HG03045 (cell line): ENCODE measurements at regions not wholly inside any gene's neighbourhood (a gene's known extent, or its start where the extent isn't known, plus 50 kb on each side); places are given as distances from the start of the nearest gene placed in this dataset.

Experiments used
- ATAC-seq: cut with Tn5 transposase; IDR thresholded peaks from one replicate; pipeline ENCODE4 v1.9.1; 2021; ENCODE audit warnings: mild to moderate bottlenecking, moderate library complexity; ENCODE audit not compliant: unreplicated experiment

GRCh38 chr12:92438641-92439419 lies 264.0 kb upstream of the PLEKHG7 start:
- ATAC-seq: no peak

GRCh38 chr12:92437452-92437851 lies 265.3 kb upstream of the PLEKHG7 start:
- ATAC-seq: no peak

GRCh38 chr12:92436856-92437255 lies 265.9 kb upstream of the PLEKHG7 start:
- no peak for ATAC-seq

GRCh38 chr12:92434607-92435025 lies 268.2 kb upstream of the PLEKHG7 start:
- no peak for ATAC-seq

- peak; percentile 79 for ATAC-seq
These were observed 269.9 kb upstream of the PLEKHG7 start for GRCh38 chr12:92432724-92433441.

GRCh38 chr12:92431146-92431545 lies 271.6 kb upstream of the PLEKHG7 start:
- peak; percentile 47 for ATAC-seq

GRCh38 chr12:92426332-92426731 lies 276.5 kb upstream of the PLEKHG7 start:
- no peak for ATAC-seq

GRCh38 chr12:92425165-92425564 lies 277.6 kb upstream of the PLEKHG7 start:
- ATAC-seq: no peak

GRCh38 chr12:92424338-92424737 lies 278.5 kb upstream of the PLEKHG7 start:
- ATAC-seq: no peak

GRCh38 chr12:92421701-92422100 lies 276.1 kb upstream of the BTG1 start:
- no peak for ATAC-seq

GRCh38 chr12:92421042-92421441 lies 275.4 kb upstream of the BTG1 start:
- no peak for ATAC-seq

GRCh38 chr12:92419201-92419600 lies 273.6 kb upstream of the BTG1 start:
- no peak for ATAC-seq

- no peak for ATAC-seq
These were observed 272.7 kb upstream of the BTG1 start for GRCh38 chr12:92418381-92418780.

GRCh38 chr12:92417373-92417772 lies 271.7 kb upstream of the BTG1 start:
- no peak for ATAC-seq

GRCh38 chr12:92416385-92416812 lies 270.8 kb upstream of the BTG1 start:
- no peak for ATAC-seq

GRCh38 chr12:92414170-92415070 lies 268.8 kb upstream of the BTG1 start:
- ATAC-seq: no peak

- no peak for ATAC-seq
These were observed 267.6 kb upstream of the BTG1 start for GRCh38 chr12:92413286-92413685.

GRCh38 chr12:92412856-92413255 lies 267.2 kb upstream of the BTG1 start:
- ATAC-seq: no peak

GRCh38 chr12:92411687-92412086 lies 266.0 kb upstream of the BTG1 start:
- ATAC-seq: no peak

GRCh38 chr12:92408072-92408900 lies 262.6 kb upstream of the BTG1 start:
- ATAC-seq: no peak
